ENCODE measurements at regions not wholly inside any gene's neighbourhood (a gene's known extent, or its start where the extent isn't known, plus 50 kb on each side); places are given as distances from the start of the nearest gene placed in this dataset.

GRCh38 chr11:97982512-97982911 is 1038.2 kb upstream of the CNTN5 start:
- no peak for DNase-seq
- ChIA-PET POLR2A (ENCODE audit: unreplicated experiment) (no interaction called here), CTCF (no interaction called here)
- intact Hi-C loops (cut with micrococcal nuclease; ENCODE audit: unreplicated experiment) = no loop called here
- Histone ChIP-seq H3K9me3 (ENCODE audit: insufficient read depth, low read depth) (no peaks in the 10 kb centered on the region), H3K36me3 (ENCODE audit: low read depth) (no peaks in the 10 kb centered on the region), H3K27ac (no peak overlapping the region), H3K9me2 (ENCODE audit: insufficient read depth) (no peaks in the 10 kb centered on the region), H3F3A (ENCODE audit: insufficient read depth, low read depth) (no peaks in the 10 kb centered on the region), H3K4me1 (replicated peaks; ENCODE audit: insufficient read depth) (no peaks in the 10 kb centered on the region), H3K4me2 (no peak overlapping the region), H3K27me3 (ENCODE audit: insufficient read depth, low read depth) (no peaks in the 10 kb centered on the region), H4K20me1 (ENCODE audit: insufficient read depth) (no peaks in the 10 kb centered on the region), H3K79me2 (ENCODE audit: low read depth) (no peaks in the 10 kb centered on the region), H3K4me3 (no peak overlapping the region), H2AFZ (no peak overlapping the region)
- TF ChIP-seq CTCF (conservative IDR thresholded peaks at IDR 0.05) (no peak), EZH2 (IDR thresholded peaks at IDR 0.05; ENCODE audit: low read depth) (no peak)
- no TSS peak for BruUV-seq (replicated peaks)

- H3K36me3 ChIP-seq (ENCODE audit: low read depth) = no peaks in the 10 kb centered on the region
- H3K4me1 ChIP-seq (replicated peaks; ENCODE audit: insufficient read depth) = no peaks in the 10 kb centered on the region
- H3K79me2 ChIP-seq (ENCODE audit: low read depth) = no peaks in the 10 kb centered on the region
- H3K27ac ChIP-seq = no peak overlapping the region
- no peak for DNase-seq
- no peaks in the 10 kb centered on the region for H3K9me2 ChIP-seq (ENCODE audit: insufficient read depth)
- no peaks in the 10 kb centered on the region for H3F3A ChIP-seq (ENCODE audit: insufficient read depth, low read depth)
- no peak overlapping the region for H2AFZ ChIP-seq
- no peak overlapping the region for H3K4me2 ChIP-seq
- intact Hi-C loops (cut with micrococcal nuclease; ENCODE audit: unreplicated experiment) = no loop called here
- TF ChIP-seq CTCF (conservative IDR thresholded peaks at IDR 0.05) = no peak
- TF ChIP-seq EZH2 (IDR thresholded peaks at IDR 0.05; ENCODE audit: low read depth) = no peak
- ChIA-PET POLR2A (ENCODE audit: unreplicated experiment) (no interaction called here), CTCF (no interaction called here)
- H3K27me3 ChIP-seq (ENCODE audit: insufficient read depth, low read depth) = no peaks in the 10 kb centered on the region
- H3K9me3 ChIP-seq (ENCODE audit: insufficient read depth, low read depth) = no peaks in the 10 kb centered on the region
- no TSS peak for BruUV-seq (replicated peaks)
- H4K20me1 ChIP-seq (ENCODE audit: insufficient read depth) = no peaks in the 10 kb centered on the region
- no peak overlapping the region for H3K4me3 ChIP-seq
These were observed 1031.6 kb upstream of the CNTN5 start for GRCh38 chr11:97989121-97989520.

GRCh38 chr11:97990162-97990920 is 1030.4 kb upstream of the CNTN5 start:
- TF ChIP-seq CTCF (conservative IDR thresholded peaks at IDR 0.05) (no peak), EZH2 (IDR thresholded peaks at IDR 0.05; ENCODE audit: low read depth) (no peak)
- H3K9me2 ChIP-seq (ENCODE audit: insufficient read depth) = no peaks in the 10 kb centered on the region
- no peaks in the 10 kb centered on the region for H3K9me3 ChIP-seq (ENCODE audit: insufficient read depth, low read depth)
- no peaks in the 10 kb centered on the region for H3K79me2 ChIP-seq (ENCODE audit: low read depth)
- H3F3A ChIP-seq (ENCODE audit: insufficient read depth, low read depth) = no peaks in the 10 kb centered on the region
- H3K27ac ChIP-seq = no peak overlapping the region
- no TSS peak for BruUV-seq (replicated peaks)
- no peaks in the 10 kb centered on the region for H3K4me1 ChIP-seq (replicated peaks; ENCODE audit: insufficient read depth)
- H4K20me1 ChIP-seq (ENCODE audit: insufficient read depth) = no peaks in the 10 kb centered on the region
- DNase-seq = peak in 1 of 2 experiments; percentile 9
- no peaks in the 10 kb centered on the region for H3K36me3 ChIP-seq (ENCODE audit: low read depth)
- H3K4me3 ChIP-seq = no peak overlapping the region
- no peak overlapping the region for H3K4me2 ChIP-seq
- intact Hi-C loops (cut with micrococcal nuclease; ENCODE audit: unreplicated experiment) = no loop called here
- no peaks in the 10 kb centered on the region for H3K27me3 ChIP-seq (ENCODE audit: insufficient read depth, low read depth)
- CTCF ChIA-PET = no interaction called here
- H2AFZ ChIP-seq = peak overlapping the region; percentile 36; the same call in 1 of the 2 replicates
- POLR2A ChIA-PET (ENCODE audit: unreplicated experiment) = no interaction called here

Data from PC-9 (cell line).